NCI-H2171 (cell line): ENCODE measurements at regions not wholly inside any gene's neighbourhood (a gene's known extent, or its start where the extent isn't known, plus 50 kb on each side); places are given as distances from the start of the nearest gene placed in this dataset.
"Not testable (repeated sequence)": the region's sequence is repeated elsewhere in the genome, so short reads cannot be mapped to it uniquely, and the experiment has no call there.

Experiments
- DNase-seq: peaks from one replicate; lab custom pipeline; 2025; lab: John Stamatoyannopoulos, UW

GRCh38 chr1:222470252-222470805, 77.6 kb downstream of the HHIPL2 start:
- not testable (repeated sequence) for DNase-seq

GRCh38 chr1:222466150-222466865, 81.6 kb downstream of the HHIPL2 start:
- DNase-seq: no peak

- DNase-seq: peak; percentile 14
Observed at GRCh38 chr1:222465211-222466041, 82.5 kb downstream of the HHIPL2 start.

GRCh38 chr1:222464841-222465210, 83.1 kb downstream of the HHIPL2 start:
- DNase-seq: no peak

- no peak for DNase-seq
Observed at GRCh38 chr1:222463059-222463730, 84.7 kb downstream of the HHIPL2 start.

- DNase-seq: no peak
Observed at GRCh38 chr1:222462601-222463000, 85.3 kb downstream of the HHIPL2 start.

GRCh38 chr1:222461941-222462340, 86.0 kb downstream of the HHIPL2 start:
- DNase-seq: no peak

GRCh38 chr1:222459652-222460051, 88.3 kb downstream of the HHIPL2 start:
- no peak for DNase-seq

GRCh38 chr1:222457513-222457912, 90.4 kb downstream of the HHIPL2 start:
- no peak for DNase-seq

GRCh38 chr1:222457084-222457483, 90.8 kb downstream of the HHIPL2 start:
- DNase-seq: no peak

GRCh38 chr1:222455188-222455879, 92.6 kb downstream of the HHIPL2 start:
- peak; percentile 39 for DNase-seq

- no peak for DNase-seq
Observed at GRCh38 chr1:222454782-222455181, 93.1 kb downstream of the HHIPL2 start.

GRCh38 chr1:222454186-222454585, 93.7 kb downstream of the HHIPL2 start:
- no peak for DNase-seq

- DNase-seq: no peak
Observed at GRCh38 chr1:222452031-222452430, 95.9 kb downstream of the HHIPL2 start.

- no peak for DNase-seq
Observed at GRCh38 chr1:222443566-222443965, 104.3 kb downstream of the HHIPL2 start.

- no peak for DNase-seq
Observed at GRCh38 chr1:222441066-222441465, 106.8 kb downstream of the HHIPL2 start.

- no peak for DNase-seq
Observed at GRCh38 chr1:222424826-222425225, 123.1 kb downstream of the HHIPL2 start.

GRCh38 chr1:222421380-222421779, 126.5 kb downstream of the HHIPL2 start:
- DNase-seq: no peak

- DNase-seq: no peak
Observed at GRCh38 chr1:222420633-222421032, 127.3 kb downstream of the HHIPL2 start.

- no peak for DNase-seq
Observed at GRCh38 chr1:222418654-222419053, 129.2 kb downstream of the HHIPL2 start.

GRCh38 chr1:222417264-222417663, 130.6 kb downstream of the HHIPL2 start:
- no peak for DNase-seq
